Lower leg skin (tissue), 3 donors: ENCODE measurements at regions not wholly inside any gene's neighbourhood (a gene's known extent, or its start where the extent isn't known, plus 50 kb on each side); places are given as distances from the start of the nearest gene placed in this dataset.

Experiments
- CTCF ChIP-seq, 3 donors: fragments of 450-650 bp; IDR thresholded peaks; one replicate each; pipeline ENCODE4 v1.5.1; 2016; ENCODE audit warnings: antibody characterized with exemption in 3 of 3, mild to moderate bottlenecking in 3 of 3, moderate library complexity in 2 of 3
- POLR2A ChIP-seq, 2 donors: fragments of 450-650 bp; IDR thresholded peaks; one replicate each; pipeline ENCODE4 v1.6.1; 2016 to 2017; ENCODE audit warnings: antibody characterized with exemption in 2 of 2, mild to moderate bottlenecking in 1 of 2, moderate library complexity in 1 of 2

GRCh38 chr5:104598285-104598684, 1035.7 kb upstream of the NUDT12 start:
- TF ChIP-seq CTCF (IDR thresholded peaks at IDR 0.05) (no peak), POLR2A (IDR thresholded peaks at IDR 0.05) (no peak)
